ENCODE measurements at regions not wholly inside any gene's neighbourhood (a gene's known extent, or its start where the extent isn't known, plus 50 kb on each side); places are given as distances from the start of the nearest gene placed in this dataset.

DNA sequence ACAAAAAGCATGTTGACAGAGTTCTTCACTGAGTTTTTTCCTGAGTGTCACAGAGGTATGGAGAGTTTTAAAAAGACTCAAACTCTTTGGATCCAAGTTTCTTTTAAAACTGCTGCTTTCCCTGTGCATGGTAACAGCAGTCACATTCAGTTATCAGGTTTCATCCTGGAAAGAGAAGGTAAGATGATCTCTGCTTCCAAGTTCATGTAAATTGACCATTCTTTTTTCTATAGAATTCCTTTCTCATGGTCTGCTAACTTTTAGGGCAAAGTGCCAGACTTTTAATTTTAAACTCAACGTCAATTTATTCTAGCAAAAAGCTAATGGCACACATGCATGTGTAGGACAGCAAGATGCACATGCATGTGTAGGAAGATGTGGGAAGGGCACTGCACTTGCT is 52.5 kb upstream of the PRLR start:
- TF ChIP-seq, protein P1, sequence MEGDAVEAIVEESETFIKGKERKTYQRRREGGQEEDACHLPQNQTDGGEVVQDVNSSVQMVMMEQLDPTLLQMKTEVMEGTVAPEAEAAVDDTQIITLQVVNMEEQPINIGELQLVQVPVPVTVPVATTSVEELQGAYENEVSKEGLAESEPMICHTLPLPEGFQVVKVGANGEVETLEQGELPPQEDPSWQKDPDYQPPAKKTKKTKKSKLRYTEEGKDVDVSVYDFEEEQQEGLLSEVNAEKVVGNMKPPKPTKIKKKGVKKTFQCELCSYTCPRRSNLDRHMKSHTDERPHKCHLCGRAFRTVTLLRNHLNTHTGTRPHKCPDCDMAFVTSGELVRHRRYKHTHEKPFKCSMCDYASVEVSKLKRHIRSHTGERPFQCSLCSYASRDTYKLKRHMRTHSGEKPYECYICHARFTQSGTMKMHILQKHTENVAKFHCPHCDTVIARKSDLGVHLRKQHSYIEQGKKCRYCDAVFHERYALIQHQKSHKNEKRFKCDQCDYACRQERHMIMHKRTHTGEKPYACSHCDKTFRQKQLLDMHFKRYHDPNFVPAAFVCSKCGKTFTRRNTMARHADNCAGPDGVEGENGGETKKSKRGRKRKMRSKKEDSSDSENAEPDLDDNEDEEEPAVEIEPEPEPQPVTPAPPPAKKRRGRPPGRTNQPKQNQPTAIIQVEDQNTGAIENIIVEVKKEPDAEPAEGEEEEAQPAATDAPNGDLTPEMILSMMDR (IDR thresholded peaks at IDR 0.05 in 8 of 11, conservative IDR thresholded peaks at IDR 0.05 in 3 of 11), result no peak
- TF ChIP-seq POLR2A (IDR thresholded peaks at IDR 0.05) (no peak), POLR2AphosphoS5 (IDR thresholded peaks at IDR 0.05) (no peak)

Data from spleen (tissue), 7 donors.